PFSK-1 (cell line): ENCODE measurements at regions not wholly inside any gene's neighbourhood (a gene's known extent, or its start where the extent isn't known, plus 50 kb on each side); places are given as distances from the start of the nearest gene placed in this dataset.

Source experiments
- FOXP2 ChIP-seq: optimal IDR thresholded peaks from 2 replicates; pipeline ENCODE3; 2011; ENCODE audit warnings: borderline replicate concordance, control low read depth, inconsistent platforms; ENCODE audit not compliant: insufficient read depth; ENCODE audit errors: extremely low read length, extremely low read depth
- POLR2AphosphoS5 ChIP-seq: IDR thresholded peaks from 2 replicates; pipeline ENCODE4 v1.6.1; 2012; ENCODE audit warnings: low read depth, mild to moderate bottlenecking, control low read depth, low read length, moderate library complexity
- REST ChIP-seq, 2 experiments: IDR thresholded peaks; 2 replicates each; pipeline versions ENCODE4 v1.6.1 to v1.8.0; 2011 to 2012; ENCODE audit warnings: low read depth in 2 of 2, low read length in 2 of 2, control low read depth in 1 of 2, inconsistent platforms in 1 of 2, mild to moderate bottlenecking in 1 of 2, moderate library complexity in 1 of 2; ENCODE audit not compliant: insufficient read depth in 1 of 2
- SIN3A ChIP-seq: IDR thresholded peaks from 2 replicates; pipeline ENCODE4 v1.6.1; 2012; ENCODE audit warnings: mild to moderate bottlenecking, low read length, moderate library complexity, borderline replicate concordance; ENCODE audit not compliant: insufficient read depth
- TAF1 ChIP-seq: IDR thresholded peaks from 2 replicates; pipeline ENCODE4 v1.6.1; 2012; ENCODE audit warnings: low read length, control low read depth, borderline replicate concordance; ENCODE audit not compliant: insufficient read depth

- TF ChIP-seq REST (IDR thresholded peaks at IDR 0.05; ENCODE audit: insufficient read depth in 1 of 2, low read depth in 2 of 2, low read length in 2 of 2) = no peak
- TF ChIP-seq SIN3A = no peak
- TF ChIP-seq POLR2AphosphoS5 = no peak
- no peak for TF ChIP-seq TAF1
- no peak for TF ChIP-seq FOXP2
Measured at GRCh38 chr14:53236708-53237107, 83.6 kb upstream of the DDHD1 start.
